MM.1S (cell line): ENCODE measurements at regions not wholly inside any gene's neighbourhood (a gene's known extent, or its start where the extent isn't known, plus 50 kb on each side); places are given as distances from the start of the nearest gene placed in this dataset.
"Not testable (repeated sequence)": the region's sequence is repeated elsewhere in the genome, so short reads cannot be mapped to it uniquely, and the experiment has no call there.

Experiments
- DNase-seq: peaks from one replicate; pipeline ENCODE4 v3.0.0-alpha.2; 2015
- H2AFZ ChIP-seq: fragments of 300-600 bp; sonication (generic); 2 replicates; pipeline ENCODE4 v1.6.0; 2016; ENCODE audit warnings: antibody characterized with exemption, low read length
- H3F3A ChIP-seq: fragments of 300-600 bp; sonication (generic); 2 replicates; pipeline ENCODE4 v1.6.1; 2016; ENCODE audit warnings: mild to moderate bottlenecking, antibody characterized with exemption, low read length, moderate library complexity, mixed read lengths; ENCODE audit not compliant: insufficient read depth
- H3K27ac ChIP-seq: fragments of 300-600 bp; sonication (generic); 2 replicates; pipeline ENCODE4 v1.5.1; 2016; ENCODE audit warnings: mild to moderate bottlenecking, low read length
- H3K27me3 ChIP-seq: fragments of 300-600 bp; sonication (generic); replicated peaks from 2 replicates; pipeline ENCODE4 v1.6.0; 2016; ENCODE audit warnings: low read length; ENCODE audit not compliant: insufficient read depth
- H3K36me3 ChIP-seq: fragments of 300-600 bp; sonication (generic); replicated peaks from 2 replicates; pipeline ENCODE4 v1.6.1; 2016; ENCODE audit warnings: mild to moderate bottlenecking, low read length, mixed read lengths; ENCODE audit not compliant: insufficient read depth
- H3K4me1 ChIP-seq: fragments of 300-600 bp; sonication (generic); 2 replicates; pipeline ENCODE4 v1.6.1; 2016; ENCODE audit warnings: low read length, mixed read lengths
- H3K4me2 ChIP-seq: fragments of 300-600 bp; sonication (generic); 2 replicates; pipeline ENCODE4 v1.6.0; 2016; ENCODE audit warnings: low read depth, low read length
- H3K4me3 ChIP-seq: fragments of 300-600 bp; sonication (generic); 2 replicates; pipeline ENCODE4 v1.5.1; 2016; ENCODE audit warnings: low read length, mixed read lengths
- H3K79me2 ChIP-seq: fragments of 300-600 bp; sonication (generic); 2 replicates; pipeline ENCODE4 v1.6.1; 2016; ENCODE audit warnings: mixed run types, low read length, mixed read lengths
- H3K9ac ChIP-seq: fragments of 300-600 bp; sonication (generic); 2 replicates; pipeline ENCODE4 v1.6.1; 2016; ENCODE audit warnings: low read length, mixed read lengths
- H3K9me2 ChIP-seq: fragments of 300-600 bp; sonication (generic); replicated peaks from 2 replicates; pipeline ENCODE4 v1.6.1; 2016; ENCODE audit warnings: mild to moderate bottlenecking, low read length, mixed read lengths; ENCODE audit not compliant: insufficient read depth
- H3K9me3 ChIP-seq: fragments of 300-600 bp; sonication (generic); replicated peaks from 2 replicates; pipeline ENCODE4 v1.6.1; 2016; ENCODE audit warnings: mild to moderate bottlenecking, low read length, mixed read lengths; ENCODE audit not compliant: insufficient read depth
- H4K20me1 ChIP-seq: fragments of 300-600 bp; sonication (generic); 2 replicates; pipeline ENCODE4 v1.6.1; 2016; ENCODE audit warnings: mild to moderate bottlenecking, low read length, moderate library complexity, mixed read lengths; ENCODE audit not compliant: insufficient read depth

- H3F3A ChIP-seq, H3K27me3 ChIP-seq, H2AFZ ChIP-seq, DNase-seq, H3K36me3 ChIP-seq, H3K4me2 ChIP-seq, H3K27ac ChIP-seq, H3K4me3 ChIP-seq, H3K9me3 ChIP-seq, H3K4me1 ChIP-seq, H3K9ac ChIP-seq, H4K20me1 ChIP-seq, H3K9me2 ChIP-seq, H3K79me2 ChIP-seq: not testable (repeated sequence)
Measured at GRCh38 chr9:67153501-67153900, 161.2 kb upstream of the SPATA31A3 start.

DNA sequence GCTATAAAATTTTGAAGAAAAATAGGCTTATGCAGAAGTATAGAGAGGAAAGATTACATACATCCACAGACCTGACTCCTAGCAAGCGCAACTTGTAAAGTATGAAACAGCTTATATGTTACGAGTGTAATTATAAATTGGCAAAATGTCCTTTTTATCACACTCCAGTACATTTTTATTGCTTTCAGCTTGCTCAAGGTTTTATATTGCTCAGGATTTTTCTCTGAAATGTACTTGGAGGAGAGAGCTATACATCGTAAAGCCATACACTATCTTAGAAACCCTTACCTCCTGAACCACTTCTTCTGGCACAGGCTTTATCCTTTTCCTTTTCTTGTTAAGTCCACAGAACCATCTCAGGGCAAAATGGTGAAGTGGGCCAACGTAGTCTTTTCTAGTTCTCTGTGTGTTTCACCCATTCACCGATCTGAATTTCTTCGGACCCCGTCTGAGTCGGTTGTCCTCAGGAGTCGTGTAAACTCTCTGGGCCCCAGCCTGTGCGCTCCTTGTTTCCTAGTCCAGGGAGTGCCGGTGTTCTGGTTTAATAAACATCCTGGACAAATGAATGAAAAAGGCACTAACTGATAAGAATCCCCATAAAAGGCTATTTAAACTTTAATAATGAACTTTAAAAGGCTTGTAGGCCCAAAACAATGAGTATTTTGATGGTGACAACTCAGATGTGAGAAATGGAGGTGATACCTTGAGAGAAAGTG, 150.2 kb upstream of the SPATA31A3 start:
- H3K4me1 ChIP-seq, H3K79me2 ChIP-seq, H3F3A ChIP-seq, H3K4me2 ChIP-seq, H3K27ac ChIP-seq, H4K20me1 ChIP-seq, H2AFZ ChIP-seq, H3K9ac ChIP-seq, DNase-seq, H3K36me3 ChIP-seq, H3K9me3 ChIP-seq, H3K4me3 ChIP-seq, H3K27me3 ChIP-seq, H3K9me2 ChIP-seq: not testable (repeated sequence)

- not testable (repeated sequence) for H3K4me2 ChIP-seq, H3F3A ChIP-seq, H3K79me2 ChIP-seq, H3K9ac ChIP-seq, H4K20me1 ChIP-seq, H3K27me3 ChIP-seq, H3K4me1 ChIP-seq, H3K4me3 ChIP-seq, H3K9me2 ChIP-seq, H2AFZ ChIP-seq, H3K9me3 ChIP-seq, DNase-seq, H3K36me3 ChIP-seq, H3K27ac ChIP-seq
Measured at GRCh38 chr9:67136376-67136775, 144.0 kb upstream of the SPATA31A3 start.

GRCh38 chr9:67133124-67133523, 140.8 kb upstream of the SPATA31A3 start:
- H3K4me2 ChIP-seq, H3K4me3 ChIP-seq, H3F3A ChIP-seq, H3K27ac ChIP-seq, H4K20me1 ChIP-seq, H2AFZ ChIP-seq, H3K9me3 ChIP-seq, H3K9ac ChIP-seq, H3K36me3 ChIP-seq, H3K27me3 ChIP-seq, H3K4me1 ChIP-seq, H3K9me2 ChIP-seq, H3K79me2 ChIP-seq, DNase-seq: not testable (repeated sequence)

GRCh38 chr9:67116761-67117160, 124.4 kb upstream of the SPATA31A3 start:
- not testable (repeated sequence) for H3K36me3 ChIP-seq, H3K4me1 ChIP-seq, DNase-seq, H3K79me2 ChIP-seq, H3K4me2 ChIP-seq, H2AFZ ChIP-seq, H3K27ac ChIP-seq, H3K4me3 ChIP-seq, H3K9me2 ChIP-seq, H4K20me1 ChIP-seq, H3K27me3 ChIP-seq, H3F3A ChIP-seq, H3K9me3 ChIP-seq, H3K9ac ChIP-seq

DNA sequence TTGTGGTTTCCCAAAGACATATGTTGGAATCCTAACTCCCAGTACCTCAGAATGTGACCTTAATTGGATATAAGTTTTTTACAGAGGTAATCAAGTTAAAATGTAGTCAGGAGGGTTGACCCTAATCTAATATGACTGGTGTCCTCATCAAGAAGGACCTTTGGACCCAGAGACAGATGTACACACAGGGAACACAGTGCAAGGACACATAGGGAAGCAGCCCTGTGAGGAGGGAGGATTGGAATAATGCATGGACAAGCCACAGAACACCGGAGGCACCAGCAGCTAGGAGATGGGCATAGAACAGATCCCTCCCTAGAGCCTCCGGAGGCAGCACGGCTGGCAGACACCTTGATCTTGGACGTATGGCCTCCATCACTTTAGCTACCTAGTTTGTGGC, 119.8 kb upstream of the SPATA31A3 start:
- H3K9ac ChIP-seq, H3K36me3 ChIP-seq, H4K20me1 ChIP-seq, H3K9me3 ChIP-seq, DNase-seq, H2AFZ ChIP-seq, H3K4me1 ChIP-seq, H3F3A ChIP-seq, H3K9me2 ChIP-seq, H3K79me2 ChIP-seq, H3K4me2 ChIP-seq, H3K4me3 ChIP-seq, H3K27ac ChIP-seq, H3K27me3 ChIP-seq: not testable (repeated sequence)

DNA sequence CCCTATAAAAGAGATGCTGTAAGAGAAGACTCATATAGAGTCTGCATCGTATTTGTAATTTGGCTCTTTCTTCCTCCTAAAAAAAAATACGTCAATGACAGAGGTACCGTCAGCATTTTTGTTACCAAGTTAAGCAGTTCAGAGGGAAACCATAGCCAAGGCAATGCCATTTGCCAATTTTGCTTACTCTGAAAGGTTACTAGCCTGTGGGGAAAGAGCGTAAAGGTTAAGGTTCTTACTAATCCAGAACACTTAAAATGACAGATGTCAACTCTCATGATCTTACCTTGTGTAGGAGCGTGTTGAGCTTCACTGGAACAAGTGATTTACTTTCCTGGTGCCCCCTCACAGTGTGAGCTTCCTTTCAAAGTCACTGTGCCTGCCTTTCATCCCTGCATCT, 119.4 kb upstream of the SPATA31A3 start:
- H3K4me1 ChIP-seq, H3K36me3 ChIP-seq, DNase-seq, H3K27ac ChIP-seq, H3K9me2 ChIP-seq, H3K27me3 ChIP-seq, H2AFZ ChIP-seq, H3K79me2 ChIP-seq, H3F3A ChIP-seq, H3K9me3 ChIP-seq, H3K4me2 ChIP-seq, H3K4me3 ChIP-seq, H3K9ac ChIP-seq, H4K20me1 ChIP-seq: not testable (repeated sequence)

DNA sequence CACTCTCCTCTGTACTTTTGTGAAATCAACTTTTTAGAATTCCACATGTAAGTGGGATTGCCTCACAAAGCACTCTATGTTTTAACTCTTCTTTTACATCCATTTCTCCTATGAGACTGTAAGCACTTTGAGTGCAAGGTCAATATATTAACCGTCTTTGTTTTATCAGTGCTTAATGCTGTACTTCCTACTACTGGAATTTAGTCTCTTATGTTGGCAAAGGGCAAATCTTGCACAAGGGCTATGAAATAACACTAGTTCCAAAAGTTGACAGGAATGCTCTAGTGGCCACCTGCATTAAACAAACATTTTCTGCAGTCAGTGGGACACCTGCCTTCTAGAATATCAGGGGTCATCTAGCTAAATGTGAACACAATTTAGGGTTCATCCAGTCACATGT, 117.5 kb upstream of the SPATA31A3 start:
- DNase-seq, H3K27ac ChIP-seq, H3K79me2 ChIP-seq, H3K36me3 ChIP-seq, H3K9ac ChIP-seq, H3K9me3 ChIP-seq, H3K9me2 ChIP-seq, H3F3A ChIP-seq, H3K4me3 ChIP-seq, H2AFZ ChIP-seq, H3K4me1 ChIP-seq, H4K20me1 ChIP-seq, H3K4me2 ChIP-seq, H3K27me3 ChIP-seq: not testable (repeated sequence)
